Chondrocyte (in vitro differentiated cells): ENCODE measurements at regions not wholly inside any gene's neighbourhood (a gene's known extent, or its start where the extent isn't known, plus 50 kb on each side); places are given as distances from the start of the nearest gene placed in this dataset.
A peak's percentile ranks its signal among the peaks of the same experiment; 100 is the strongest.

ENCODE experiments used
- DNase-seq: peaks from one replicate; pipeline ENCODE4 v3.0.0; 2021; ENCODE audit warnings: mixed read lengths, low spot score
- H3K27ac Mint-ChIP-seq: one replicate; pipeline ENCODE4 v1.8.0; 2021; ENCODE audit warnings: mild to moderate bottlenecking, moderate library complexity, mixed read lengths; ENCODE audit not compliant: unreplicated experiment
- H3K27me3 Mint-ChIP-seq: 2 replicates; pipeline ENCODE4 v1.8.0; 2021; ENCODE audit warnings: low read depth, mixed read lengths
- H3K36me3 Mint-ChIP-seq: 2 replicates; pipeline ENCODE4 v1.8.0; 2021; ENCODE audit warnings: low read depth, mixed read lengths
- H3K4me1 Mint-ChIP-seq: 2 replicates; pipeline ENCODE4 v1.8.0; 2021; ENCODE audit warnings: low read depth, mild to moderate bottlenecking, mixed read lengths
- H3K4me3 Mint-ChIP-seq: one replicate; pipeline ENCODE4 v1.8.0; 2021; ENCODE audit warnings: mild to moderate bottlenecking, moderate library complexity, mixed read lengths; ENCODE audit not compliant: unreplicated experiment
- H3K9me3 Mint-ChIP-seq: 2 replicates; pipeline ENCODE4 v1.8.0; 2021; ENCODE audit warnings: low read depth, mixed read lengths
- CTCF ChIP-seq: fragments of 200-600 bp; sonication (generic); IDR thresholded peaks from 2 replicates; pipeline ENCODE4 v1.5.0; 2021; ENCODE audit warnings: antibody characterized with exemption, mild to moderate bottlenecking, moderate library complexity

- Mint-ChIP-seq H3K36me3 (no peaks in the 10 kb centered on the region), H3K4me1 (peaks cover 9% of the 10 kb centered on the region), H3K4me3 (no peak overlapping the region), H3K27me3 (no peaks in the 10 kb centered on the region), H3K9me3 (peaks cover 11% of the 10 kb centered on the region), H3K27ac (no peak overlapping the region)
- no peak for DNase-seq
- no peak for TF ChIP-seq CTCF
These were observed 141.3 kb upstream of the NCAM2 start for GRCh38 chr21:20856926-20857325.

GRCh38 chr21:20874202-20874601, 124.0 kb upstream of the NCAM2 start:
- Mint-ChIP-seq H3K4me1 (peaks cover 4% of the 10 kb centered on the region), H3K27me3 (no peaks in the 10 kb centered on the region), H3K36me3 (no peaks in the 10 kb centered on the region), H3K27ac (no peak overlapping the region), H3K4me3 (no peak overlapping the region), H3K9me3 (peaks cover 3% of the 10 kb centered on the region)
- DNase-seq, result no peak
- no peak for TF ChIP-seq CTCF

GRCh38 chr21:20875742-20876141, 122.5 kb upstream of the NCAM2 start:
- no peak for DNase-seq
- Mint-ChIP-seq H3K27ac (no peak overlapping the region), H3K27me3 (no peaks in the 10 kb centered on the region), H3K4me1 (peaks cover 4% of the 10 kb centered on the region), H3K36me3 (no peaks in the 10 kb centered on the region), H3K9me3 (peaks cover 3% of the 10 kb centered on the region), H3K4me3 (no peak overlapping the region)
- peak; percentile 85 for TF ChIP-seq CTCF

GRCh38 chr21:20877976-20878375, 120.2 kb upstream of the NCAM2 start:
- Mint-ChIP-seq H3K36me3 (no peaks in the 10 kb centered on the region), H3K4me3 (no peak overlapping the region), H3K27me3 (no peaks in the 10 kb centered on the region), H3K27ac (no peak overlapping the region), H3K9me3 (no peaks in the 10 kb centered on the region), H3K4me1 (peaks cover 12% of the 10 kb centered on the region)
- DNase-seq, result no peak
- TF ChIP-seq CTCF, result no peak

- Mint-ChIP-seq H3K27ac (peak overlapping the region; percentile 81), H3K27me3 (no peaks in the 10 kb centered on the region), H3K4me1 (peaks cover 22% of the 10 kb centered on the region), H3K9me3 (peaks cover 8% of the 10 kb centered on the region), H3K36me3 (no peaks in the 10 kb centered on the region), H3K4me3 (peak overlapping the region; percentile 51)
- DNase-seq, result no peak
- TF ChIP-seq CTCF, result peak; percentile 96
These were observed 115.5 kb upstream of the NCAM2 start for GRCh38 chr21:20882462-20883407.
